ENCODE measurements at regions not wholly inside any gene's neighbourhood (a gene's known extent, or its start where the extent isn't known, plus 50 kb on each side); places are given as distances from the start of the nearest gene placed in this dataset.
A peak's percentile ranks its signal among the peaks of the same experiment; 100 is the strongest.

GRCh38 chr10:30709229-30709628, 79.7 kb upstream of the LYZL2 start:
- no peaks in the 10 kb centered on the region for H4K20me1 ChIP-seq (ENCODE audit: control insufficient read depth, insufficient read depth, insufficient read length)
- H2BK15ac ChIP-seq (ENCODE audit: low read depth, low read length) = no peak overlapping the region
- peaks cover 6% of the 10 kb centered on the region for H3K9me3 ChIP-seq (ENCODE audit: control insufficient read depth, low read depth, low read length)
- TF ChIP-seq CTCF (conservative IDR thresholded peaks at IDR 0.05) = peak; percentile 61
- H3K14ac ChIP-seq (ENCODE audit: insufficient read depth, low read length) = no peak overlapping the region
- H2BK12ac ChIP-seq (ENCODE audit: insufficient read length, low read depth, low read length) = no peak overlapping the region
- no peaks in the 10 kb centered on the region; the same call in 1 of the 2 replicates for H3K4me1 ChIP-seq (ENCODE audit: insufficient read depth, low read length)
- Mint-ChIP-seq H3K27me3 (ENCODE audit: low read depth) (peaks cover 19% of the 10 kb centered on the region), H3K4me3 (no peak overlapping the region), H3K27ac (peak overlapping the region in 1 of 3 experiments; percentile 75; a peak in 1 of 7 replicates), H3K36me3 (ENCODE audit: insufficient read depth in 1 of 3, low read depth in 3 of 3) (peaks cover 6 to 13% (median 8%) of the 10 kb centered on the region in 3 experiments; a peak in 6 of 7 replicates), H3K4me1 (peaks cover 17 to 22% of the 10 kb centered on the region in 2 experiments), H3K9me3 (peaks cover 10 to 12% of the 10 kb centered on the region in 2 experiments)
- H2BK120ac ChIP-seq (ENCODE audit: low read depth, low read length, poor library complexity, severe bottlenecking) = no peak overlapping the region
- DNase-seq = peak; percentile 57
- H3T11ph ChIP-seq (ENCODE audit: low read length) = no peak overlapping the region
- H2AK5ac ChIP-seq (ENCODE audit: insufficient read length, low read length) = no peak overlapping the region
- no peak overlapping the region for H4K8ac ChIP-seq (replicated peaks; ENCODE audit: insufficient read length, low read depth, low read length)
- H3K27ac ChIP-seq (ENCODE audit: insufficient read length, low read depth, low read length) = no peak overlapping the region
- no peak overlapping the region for H3K4ac ChIP-seq (ENCODE audit: low read depth, low read length)
- H3K18ac ChIP-seq (ENCODE audit: insufficient read length, low read depth, low read length) = no peak overlapping the region
- no peak overlapping the region for H3K23ac ChIP-seq (ENCODE audit: insufficient read length, low read depth, low read length)
- H3K27me3 ChIP-seq (ENCODE audit: insufficient read depth, low read length) = no peaks in the 10 kb centered on the region
- H3K79me2 ChIP-seq (ENCODE audit: insufficient read depth, low read length) = no peaks in the 10 kb centered on the region
- H2AFZ ChIP-seq (ENCODE audit: low read length) = no peak overlapping the region
- no peak overlapping the region for H2BK5ac ChIP-seq (ENCODE audit: insufficient read length, low read length)
- H3K79me1 ChIP-seq (ENCODE audit: insufficient read depth, low read depth, low read length, poor library complexity, severe bottlenecking) = no peaks in the 10 kb centered on the region
- H3K56ac ChIP-seq (ENCODE audit: insufficient read length, low read depth, low read length) = no peak overlapping the region
- no peak overlapping the region for H4K5ac ChIP-seq (ENCODE audit: insufficient read length, low read depth, low read length)
- H3K4me2 ChIP-seq (ENCODE audit: insufficient read depth, insufficient read length, low read length) = no peak overlapping the region
- no peak overlapping the region for H2BK20ac ChIP-seq (ENCODE audit: low read depth, low read length, poor library complexity, severe bottlenecking)
- H3K23me2 ChIP-seq (ENCODE audit: insufficient read length, low read depth, low read length, poor library complexity, severe bottlenecking) = no peaks in the 10 kb centered on the region
- WGBS (ENCODE audit: extremely low coverage, insufficient read length, low lambda C conversion rate) = no CpG with 5 or more reads among the region's 10 CpGs
- no peak overlapping the region for H4K91ac ChIP-seq (ENCODE audit: insufficient read length, low read depth, low read length)
- H3K9ac ChIP-seq (ENCODE audit: extremely low read depth, insufficient read length, low read length) = no peak overlapping the region

Measured in H9 (cell line).